T-cell (primary cell): ENCODE measurements at regions not wholly inside any gene's neighbourhood (a gene's known extent, or its start where the extent isn't known, plus 50 kb on each side); places are given as distances from the start of the nearest gene placed in this dataset.

Experiments used
- ATAC-seq, 4 experiments: fragments of 200-7000 bp in 3 of 4; fragments of 150-1000 bp in 1 of 4; cut with Tn5 transposase; replicated peaks in 1 of 4; 1 replicate in 3 of 4; 2 replicates in 1 of 4; pipeline ENCODE4 v1.10.0; 2021; ENCODE audit warnings: moderate library complexity in 3 of 4, mild to moderate bottlenecking in 2 of 4, moderate number of reproducible peaks in 1 of 4
- CTCF ChIA-PET, 2 donors: fragments of 300-600 bp; sonication (Branson Sonifier 250); formaldehyde crosslinking; loops; one replicate each; lab custom pipeline; 2022; ENCODE audit warnings: antibody characterized with exemption in 2 of 2; lab: Charles Lee
- POLR2A ChIA-PET, 2 donors: fragments of 300-600 bp; sonication (Branson Sonifier 250); formaldehyde crosslinking; loops; one replicate each; lab custom pipeline; 2022; ENCODE audit warnings: antibody characterized with exemption in 2 of 2; lab: Charles Lee
- DNase-seq, 35 experiments: peaks; one replicate each; pipeline versions ENCODE4 v3.0.0 to v3.0.0-alpha.2; 2013 to 2023
- H3K27ac ChIP-seq: one replicate; pipeline ENCODE4 v1.5.1; 2013; ENCODE audit warnings: low read length
- H3K27me3 ChIP-seq, 2 experiments: replicated peaks in 1 of 2; 1 replicate in 1 of 2; 2 replicates in 1 of 2; pipeline versions ENCODE4 v1.6.1 to v1.7.0; 2013; ENCODE audit warnings: low read length in 1 of 2, mixed read lengths in 1 of 2; ENCODE audit not compliant: control insufficient read depth in 2 of 2, insufficient read depth in 2 of 2; ENCODE audit errors: extremely low read depth in 1 of 2
- H3K36me3 ChIP-seq, 2 donors: 1 replicate in 1 of 2; 2 replicates in 1 of 2; pipeline versions ENCODE4 v1.6.1 to v1.7.0; 2013; ENCODE audit warnings: low read length in 1 of 2; ENCODE audit not compliant: control insufficient read depth in 2 of 2, insufficient read depth in 1 of 2; ENCODE audit errors: extremely low read depth in 1 of 2
- H3K4me1 ChIP-seq, 2 experiments: 1 replicate in 1 of 2; 2 replicates in 1 of 2; pipeline versions ENCODE4 v1.6.1 to v1.7.0; 2013; ENCODE audit warnings: low read length in 2 of 2, mixed read lengths in 1 of 2; ENCODE audit not compliant: insufficient read depth in 2 of 2, control insufficient read depth in 1 of 2; ENCODE audit errors: extremely low read depth in 1 of 2
- H3K4me3 ChIP-seq, 2 donors: 1 replicate in 1 of 2; 2 replicates in 1 of 2; pipeline versions ENCODE4 v1.5.1 to v1.7.0; 2013; ENCODE audit warnings: mild to moderate bottlenecking in 2 of 2, low read length in 1 of 2, moderate library complexity in 1 of 2; ENCODE audit not compliant: control insufficient read depth in 1 of 2; ENCODE audit errors: extremely low read depth in 1 of 2
- H3K9me3 ChIP-seq: 2 replicates; pipeline ENCODE4 v1.7.0; 2013
- H3K27ac Mint-ChIP-seq, 2 donors: one replicate each; pipeline ENCODE4 v1.8.0; 2020 to 2021; ENCODE audit warnings: mild to moderate bottlenecking in 2 of 2, mixed read lengths in 2 of 2
- H3K27me3 Mint-ChIP-seq, 2 donors: one replicate each; pipeline ENCODE4 v1.8.0; 2021 to 2022; ENCODE audit warnings: mixed read lengths in 2 of 2
- H3K36me3 Mint-ChIP-seq: one replicate; pipeline ENCODE4 v1.8.0; 2021; ENCODE audit warnings: mixed read lengths
- H3K4me1 Mint-ChIP-seq, 3 donors: one replicate each; pipeline ENCODE4 v1.8.0; 2020 to 2022; ENCODE audit warnings: mixed read lengths in 3 of 3, mild to moderate bottlenecking in 1 of 3
- H3K4me3 Mint-ChIP-seq, 3 donors: one replicate each; pipeline ENCODE4 v1.8.0; 2020 to 2022; ENCODE audit warnings: mild to moderate bottlenecking in 3 of 3, mixed read lengths in 3 of 3, moderate library complexity in 3 of 3
- H3K9me3 Mint-ChIP-seq, 3 donors: one replicate each; pipeline ENCODE4 v1.8.0; 2020 to 2022; ENCODE audit warnings: mixed read lengths in 3 of 3
- WGBS: methylation state at CpG from one replicate; pipeline ENCODE4 v1.1.5; 2013; ENCODE audit warnings: missing lambda C conversion rate; ENCODE audit not compliant: insufficient coverage; 5-methylcytosine and 5-hydroxymethylcytosine counted together

- Histone ChIP-seq H3K36me3 (no peaks in the 10 kb centered on the region), H3K4me3 (no peak overlapping the region), H3K27me3 (peaks cover 0 to 21% of the 10 kb centered on the region in 2 experiments), H3K4me1 (no peaks in the 10 kb centered on the region), H3K9me3 (no peaks in the 10 kb centered on the region), H3K27ac (no peak overlapping the region)
- peaks cover 12 to 22% of the 10 kb centered on the region in 2 donors for H3K27me3 Mint-ChIP-seq
- no peaks in the 10 kb centered on the region for H3K9me3 Mint-ChIP-seq
- ChIA-PET CTCF (no interaction called here), POLR2A (interaction anchor here in 1 of 2 donors (0.6 kb wide), 1 partner anchor 62 kb away, joined by 3 read pairs; no protein-coding TSS in a partner anchor)
- H3K27ac Mint-ChIP-seq, result no peak overlapping the region
- H3K4me1 Mint-ChIP-seq, result no peaks in the 10 kb centered on the region
- DNase-seq (no peak), ATAC-seq (no peak)
- H3K36me3 Mint-ChIP-seq, result no peaks in the 10 kb centered on the region
- H3K4me3 Mint-ChIP-seq, result no peak overlapping the region
- WGBS, result 81% methylated on average over 3 of the region's 4 CpGs
Measured at GRCh38 chr2:236749346-236749745, 179.7 kb downstream of the ACKR3 start.

GRCh38 chr2:236752096-236752495 lies 182.5 kb downstream of the ACKR3 start:
- H3K9me3 Mint-ChIP-seq, result no peaks in the 10 kb centered on the region
- ATAC-seq, result no peak
- no peak overlapping the region for H3K4me3 Mint-ChIP-seq
- CTCF ChIA-PET, result no interaction called here
- no peak overlapping the region for H3K27ac Mint-ChIP-seq
- DNase-seq, result no peak
- H3K36me3 ChIP-seq, result no peaks in the 10 kb centered on the region
- H3K4me3 ChIP-seq, result no peak overlapping the region
- H3K4me1 ChIP-seq, result no peaks in the 10 kb centered on the region
- POLR2A ChIA-PET, result no interaction called here
- H3K27me3 Mint-ChIP-seq, result peaks cover 12 to 18% of the 10 kb centered on the region in 2 donors
- H3K9me3 ChIP-seq, result no peaks in the 10 kb centered on the region
- H3K27ac ChIP-seq, result no peak overlapping the region
- H3K4me1 Mint-ChIP-seq, result no peaks in the 10 kb centered on the region
- H3K27me3 ChIP-seq, result peaks cover 0 to 17% of the 10 kb centered on the region in 2 experiments
- H3K36me3 Mint-ChIP-seq, result no peaks in the 10 kb centered on the region
- WGBS, result 79% methylated on average over 6 of the region's 11 CpGs

- Mint-ChIP-seq H3K4me3 (no peak overlapping the region), H3K9me3 (no peaks in the 10 kb centered on the region), H3K27ac (peak overlapping the region in 1 of 2 donors; percentile 19), H3K36me3 (no peaks in the 10 kb centered on the region), H3K27me3 (peaks cover 10 to 18% of the 10 kb centered on the region in 2 donors), H3K4me1 (no peaks in the 10 kb centered on the region)
- H3K36me3 ChIP-seq, result no peaks in the 10 kb centered on the region
- DNase-seq, result no peak
- CTCF ChIA-PET, result no interaction called here
- POLR2A ChIA-PET, result no interaction called here
- H3K4me3 ChIP-seq, result no peak overlapping the region
- peaks cover 0 to 11% of the 10 kb centered on the region in 2 experiments for H3K27me3 ChIP-seq
- WGBS, result 58% methylated on average over 2 of the region's 5 CpGs
- no peaks in the 10 kb centered on the region for H3K4me1 ChIP-seq
- no peak overlapping the region for H3K27ac ChIP-seq
- no peaks in the 10 kb centered on the region for H3K9me3 ChIP-seq
- ATAC-seq, result no peak
Measured at GRCh38 chr2:236753606-236754270, 184.1 kb downstream of the ACKR3 start.

GRCh38 chr2:236754271-236754944 lies 184.8 kb downstream of the ACKR3 start:
- no peak overlapping the region for H3K27ac Mint-ChIP-seq
- H3K27me3 Mint-ChIP-seq, result peaks cover 8 to 14% of the 10 kb centered on the region in 2 donors
- POLR2A ChIA-PET, result no interaction called here
- WGBS, result 73% methylated on average over 6 of the region's 11 CpGs
- Histone ChIP-seq H3K27me3 (peaks cover 0 to 13% of the 10 kb centered on the region in 2 experiments), H3K4me1 (no peaks in the 10 kb centered on the region), H3K27ac (no peak overlapping the region), H3K9me3 (no peaks in the 10 kb centered on the region), H3K4me3 (no peak overlapping the region), H3K36me3 (no peaks in the 10 kb centered on the region)
- H3K4me1 Mint-ChIP-seq, result no peaks in the 10 kb centered on the region
- no peaks in the 10 kb centered on the region for H3K9me3 Mint-ChIP-seq
- CTCF ChIA-PET, result no interaction called here
- H3K36me3 Mint-ChIP-seq, result no peaks in the 10 kb centered on the region
- H3K4me3 Mint-ChIP-seq, result no peak overlapping the region
- ATAC-seq (no peak), DNase-seq (no peak)

- CTCF ChIA-PET, result no interaction called here
- Mint-ChIP-seq H3K27me3 (peaks cover 11 to 15% of the 10 kb centered on the region in 2 donors), H3K27ac (no peak overlapping the region), H3K4me3 (no peak overlapping the region), H3K9me3 (no peaks in the 10 kb centered on the region), H3K4me1 (no peaks in the 10 kb centered on the region), H3K36me3 (no peaks in the 10 kb centered on the region)
- ATAC-seq (no peak), DNase-seq (no peak)
- 93% methylated on average over 2 of the region's 5 CpGs for WGBS
- no peak overlapping the region for H3K4me3 ChIP-seq
- no peak overlapping the region for H3K27ac ChIP-seq
- peaks cover 0 to 6% of the 10 kb centered on the region in 2 experiments for H3K27me3 ChIP-seq
- H3K9me3 ChIP-seq, result no peaks in the 10 kb centered on the region
- H3K4me1 ChIP-seq, result no peaks in the 10 kb centered on the region
- H3K36me3 ChIP-seq, result no peaks in the 10 kb centered on the region
- POLR2A ChIA-PET, result no interaction called here
Measured at GRCh38 chr2:236755278-236755840, 185.7 kb downstream of the ACKR3 start.

- no peak overlapping the region for H3K27ac Mint-ChIP-seq
- no peak overlapping the region for H3K4me3 Mint-ChIP-seq
- ATAC-seq (no peak), DNase-seq (no peak)
- no peaks in the 10 kb centered on the region for H3K4me1 Mint-ChIP-seq
- WGBS, result no CpG with 5 or more reads among the region's 2 CpGs
- no peaks in the 10 kb centered on the region for H3K9me3 Mint-ChIP-seq
- no peak overlapping the region for H3K27ac ChIP-seq
- H3K9me3 ChIP-seq, result no peaks in the 10 kb centered on the region
- POLR2A ChIA-PET, result no interaction called here
- peaks cover 3 to 12% of the 10 kb centered on the region in 2 donors for H3K27me3 Mint-ChIP-seq
- H3K36me3 ChIP-seq, result no peaks in the 10 kb centered on the region
- no peak overlapping the region for H3K4me3 ChIP-seq
- no peaks in the 10 kb centered on the region for H3K4me1 ChIP-seq
- CTCF ChIA-PET, result no interaction called here
- H3K27me3 ChIP-seq, result peaks cover 0 to 4% of the 10 kb centered on the region in 2 experiments
- no peaks in the 10 kb centered on the region for H3K36me3 Mint-ChIP-seq
Measured at GRCh38 chr2:236758406-236758805, 188.8 kb downstream of the ACKR3 start.
